Panc1 (cell line): ENCODE measurements at regions not wholly inside any gene's neighbourhood (a gene's known extent, or its start where the extent isn't known, plus 50 kb on each side); places are given as distances from the start of the nearest gene placed in this dataset.

Experiments
- ATAC-seq: fragments of 200-7000 bp; cut with Tn5 transposase; 2 replicates; pipeline ENCODE4 v1.9.1; 2020; ENCODE audit warnings: mild to moderate bottlenecking, moderate library complexity
- BruUV-seq: library from RNA; stranded (reverse); fragments of 400-500 nt; replicated peaks from 2 replicates; lab custom pipeline; 2021; lab: Mats Ljungman, UMichigan
- CTCF ChIA-PET: fragments of 300-600 bp; sonication (Branson Sonifier 250); formaldehyde crosslinking; loops from one replicate; lab custom pipeline; 2022; ENCODE audit warnings: antibody characterized with exemption; lab: Charles Lee
- POLR2A ChIA-PET: fragments of 300-600 bp; sonication (Branson Sonifier 250); formaldehyde crosslinking; loops from one replicate; lab custom pipeline; 2022; ENCODE audit warnings: antibody characterized with exemption; lab: Charles Lee
- DNase-seq: peaks from one replicate; pipeline ENCODE4 v3.0.0-alpha.2; 2010; ENCODE audit warnings: low read depth, low spot score
- H3K27ac ChIP-seq: 2 replicates; pipeline ENCODE4 v1.5.1; 2011; ENCODE audit warnings: mild to moderate bottlenecking, low read length, inconsistent platforms
- H3K27me3 ChIP-seq: fragments of 200-500 bp; sonication (Bioruptor generic); 2 replicates; pipeline ENCODE4 v1.6.0; 2014; ENCODE audit warnings: low read length, inconsistent platforms; ENCODE audit not compliant: control insufficient read depth, insufficient read depth
- H3K36me3 ChIP-seq: fragments of 200-500 bp; sonication (Bioruptor generic); 2 replicates; pipeline ENCODE4 v1.5.1; 2014; ENCODE audit warnings: inconsistent platforms, mild to moderate bottlenecking, low read length, moderate library complexity; ENCODE audit not compliant: control insufficient read depth, insufficient read depth
- H3K4me1 ChIP-seq: 2 replicates; pipeline ENCODE4 v1.5.1; 2011; ENCODE audit warnings: inconsistent platforms, mild to moderate bottlenecking, low read length, moderate library complexity; ENCODE audit not compliant: control insufficient read depth, insufficient read depth
- H3K4me3 ChIP-seq, 2 experiments: 2 replicates each; pipeline ENCODE4 v1.5.1; 2011 to 2012; ENCODE audit warnings: low read depth in 2 of 2, low read length in 2 of 2, mild to moderate bottlenecking in 2 of 2, inconsistent platforms in 1 of 2, moderate library complexity in 1 of 2
- H3K9me3 ChIP-seq: fragments of 200-500 bp; sonication (Bioruptor generic); 2 replicates; pipeline ENCODE4 v1.5.1; 2014; ENCODE audit warnings: low read depth, mild to moderate bottlenecking, inconsistent platforms, low read length, moderate library complexity; ENCODE audit not compliant: control insufficient read depth, insufficient read depth
- CTCF ChIP-seq: fragments of 450-650 bp; IDR thresholded peaks from 2 replicates; pipeline ENCODE4 v1.5.1; 2017; ENCODE audit warnings: mild to moderate bottlenecking
- POLR2AphosphoS5 ChIP-seq: IDR thresholded peaks from 2 replicates; pipeline ENCODE4 v1.6.1; 2012; ENCODE audit warnings: mild to moderate bottlenecking, low read depth, low read length, moderate library complexity
- REST ChIP-seq, 2 experiments: IDR thresholded peaks; 2 replicates each; pipeline ENCODE4 v1.6.1; 2011 to 2012; ENCODE audit warnings: low read depth in 2 of 2, control low read depth in 1 of 2, low read length in 1 of 2, mild to moderate bottlenecking in 1 of 2, moderate library complexity in 1 of 2; ENCODE audit not compliant: insufficient read depth in 1 of 2
- SIN3A ChIP-seq: IDR thresholded peaks from 2 replicates; pipeline ENCODE4 v1.6.1; 2012; ENCODE audit warnings: low read depth, mild to moderate bottlenecking, low read length, moderate library complexity, borderline replicate concordance; ENCODE audit not compliant: insufficient read depth
- TCF7L2 ChIP-seq: IDR thresholded peaks from 2 replicates; pipeline ENCODE4 v1.6.1; 2011; ENCODE audit warnings: mild to moderate bottlenecking, low read depth, low read length, inconsistent platforms
- in situ Hi-C: cut with HindIII; loops from 2 replicates; pipeline ENCODE4 v1.10.0; 2016; ENCODE audit warnings: low sequenced_read_pairs, low pct_unique_long_range_greater_than_20kb
- intact Hi-C: fragments of 100-400 bp; cut with micrococcal nuclease; formaldehyde crosslinking; loops from one replicate; pipeline ENCODE4 v1.10.0; 2022; ENCODE audit not compliant: unreplicated experiment

GRCh38 chr4:126427853-126428252, 1113.1 kb downstream of the FAT4 start:
- no peak for DNase-seq
- Histone ChIP-seq H3K4me1 (no peaks in the 10 kb centered on the region), H3K4me3 (no peak overlapping the region), H3K27me3 (no peaks in the 10 kb centered on the region), H3K9me3 (no peaks in the 10 kb centered on the region), H3K27ac (no peak overlapping the region), H3K36me3 (no peaks in the 10 kb centered on the region)
- intact Hi-C loops (no loop called here), in situ Hi-C loops (no loop called here)
- POLR2A ChIA-PET, result no interaction called here
- no TSS peak for BruUV-seq
- CTCF ChIA-PET, result no interaction called here
- no peak for ATAC-seq
- TF ChIP-seq REST (IDR thresholded peaks at IDR 0.05; ENCODE audit: insufficient read depth in 1 of 2, low read depth in 2 of 2, low read length in 1 of 2) (no peak), TCF7L2 (peak; percentile 79)

- POLR2A ChIA-PET, result no interaction called here
- CTCF ChIA-PET, result no interaction called here
- TF ChIP-seq POLR2AphosphoS5 (no peak), CTCF (no peak), TCF7L2 (no peak), SIN3A (no peak), REST (IDR thresholded peaks at IDR 0.05; ENCODE audit: insufficient read depth in 1 of 2, low read depth in 2 of 2, low read length in 1 of 2) (no peak)
- in situ Hi-C loops (no loop called here), intact Hi-C loops (no loop called here)
- no peaks in the 10 kb centered on the region for H3K4me1 ChIP-seq
- BruUV-seq, result no TSS peak
- H3K4me3 ChIP-seq, result no peak overlapping the region
- H3K9me3 ChIP-seq, result no peaks in the 10 kb centered on the region
- DNase-seq, result no peak
- H3K36me3 ChIP-seq, result no peaks in the 10 kb centered on the region
- no peak overlapping the region for H3K27ac ChIP-seq
- no peak for ATAC-seq
- H3K27me3 ChIP-seq, result no peaks in the 10 kb centered on the region
Observed at GRCh38 chr4:126431049-126431448, 1116.3 kb downstream of the FAT4 start.
